Activated CD8-positive, alpha-beta memory T cell treated with anti-CD3 and anti-CD28 coated beads, Interleukin-2, amount 50 U/mL, for 48 hours (primary cell): ENCODE measurements at regions not wholly inside any gene's neighbourhood (a gene's known extent, or its start where the extent isn't known, plus 50 kb on each side); places are given as distances from the start of the nearest gene placed in this dataset.

Experiments
- DNase-seq: peaks from one replicate; pipeline ENCODE4 v3.0.0-alpha.2; 2020

GRCh38 chr15:93214106-93214505 lies 125.1 kb upstream of the RGMA start:
- DNase-seq: no peak

GRCh38 chr15:93213281-93213680 lies 124.3 kb upstream of the RGMA start:
- no peak for DNase-seq

GRCh38 chr15:93212578-93212977 lies 123.6 kb upstream of the RGMA start:
- no peak for DNase-seq

- DNase-seq: no peak
These were observed 122.0 kb upstream of the RGMA start for GRCh38 chr15:93210995-93211394.

- no peak for DNase-seq
These were observed 120.9 kb upstream of the RGMA start for GRCh38 chr15:93209690-93210445.

GRCh38 chr15:93206893-93207292 lies 117.9 kb upstream of the RGMA start:
- DNase-seq: no peak

GRCh38 chr15:93205413-93205812 lies 116.4 kb upstream of the RGMA start:
- no peak for DNase-seq

GRCh38 chr15:93203036-93203435 lies 114.0 kb upstream of the RGMA start:
- DNase-seq: no peak

GRCh38 chr15:93202405-93202804 lies 113.4 kb upstream of the RGMA start:
- DNase-seq: no peak

- DNase-seq: no peak
These were observed 112.9 kb upstream of the RGMA start for GRCh38 chr15:93201940-93202339.

- DNase-seq: no peak
These were observed 111.8 kb upstream of the RGMA start for GRCh38 chr15:93200837-93201226.

GRCh38 chr15:93200081-93200836 lies 111.2 kb upstream of the RGMA start:
- DNase-seq: no peak

GRCh38 chr15:93196135-93196670 lies 107.2 kb upstream of the RGMA start:
- no peak for DNase-seq

GRCh38 chr15:93195109-93195508 lies 106.1 kb upstream of the RGMA start:
- DNase-seq: no peak

- no peak for DNase-seq
These were observed 101.2 kb upstream of the RGMA start for GRCh38 chr15:93190238-93190637.

- no peak for DNase-seq
These were observed 100.5 kb upstream of the RGMA start for GRCh38 chr15:93189561-93189960.

- no peak for DNase-seq
These were observed 99.2 kb upstream of the RGMA start for GRCh38 chr15:93188236-93188635.

- DNase-seq: no peak
These were observed 96.8 kb upstream of the RGMA start for GRCh38 chr15:93185796-93186195.

- no peak for DNase-seq
These were observed 93.7 kb upstream of the RGMA start for GRCh38 chr15:93182703-93183205.

- no peak for DNase-seq
These were observed 91.6 kb upstream of the RGMA start for GRCh38 chr15:93180656-93181055.

GRCh38 chr15:93180128-93180527 lies 91.1 kb upstream of the RGMA start:
- no peak for DNase-seq

GRCh38 chr15:93179700-93180102 lies 90.7 kb upstream of the RGMA start:
- no peak for DNase-seq

GRCh38 chr15:93179072-93179471 lies 90.1 kb upstream of the RGMA start:
- DNase-seq: no peak

- DNase-seq: no peak
These were observed 89.4 kb upstream of the RGMA start for GRCh38 chr15:93178371-93178770.
